K562 (cell line): ENCODE measurements at regions not wholly inside any gene's neighbourhood (a gene's known extent, or its start where the extent isn't known, plus 50 kb on each side); places are given as distances from the start of the nearest gene placed in this dataset.

Experiments used
- ATAC-seq: fragments of 200-7000 bp; cut with Tn5 transposase; 3 replicates; pipeline ENCODE4 v1.9.1; 2020; ENCODE audit warnings: moderate library complexity
- BruUV-seq: library from RNA; stranded (reverse); fragments of 400-500 nt; replicated peaks from 2 replicates; lab custom pipeline; 2021; lab: Mats Ljungman, UMichigan
- CTCF ChIA-PET: fragments of 300-600 bp; formaldehyde crosslinking; extraction: SDS; loops from one replicate; lab custom pipeline; 2021; ENCODE audit warnings: low intra/inter-chr PET ratio; lab: Yijun Ruan, JAX
- POLR2A ChIA-PET: fragments of 300-600, 350-650 bp; sonication (Branson Sonifier 250); formaldehyde crosslinking; extraction: SDS; loops from one replicate; lab custom pipeline; 2021; ENCODE audit warnings: antibody characterized with exemption, inconsistent platforms; lab: Yijun Ruan, JAX
- DNase-seq, 4 experiments: peaks; one replicate each; pipeline versions ENCODE4 v3.0.0 to v3.0.0-alpha.2; 2011 to 2018; ENCODE audit warnings: low spot score in 3 of 4, mixed read lengths in 3 of 4; ENCODE audit errors: extremely low read depth in 1 of 4
- FAIRE-seq: peaks from 2 replicates; lab custom pipeline; 2011; peaks lifted over from hg19 to GRCh38; lab: Jason Lieb, UNC
- H2AFZ ChIP-seq: 2 replicates; pipeline ENCODE4 v1.6.0; 2011; ENCODE audit warnings: low read depth, low read length, control low read depth, inconsistent platforms
- H3K27ac ChIP-seq: fragments of 200-600 bp; 3 replicates; pipeline ENCODE4 v1.8.0; 2011; ENCODE audit warnings: low read depth, mild to moderate bottlenecking, control low read depth, inconsistent platforms, low read length, moderate library complexity, mixed read lengths; ENCODE audit errors: extremely low read depth
- H3K27me3 ChIP-seq, 2 experiments: fragments of 300-600 bp in 1 of 2; 2 replicates in 1 of 2; 3 replicates in 1 of 2; pipeline versions ENCODE4 v1.6.0 to v1.8.0; 2011; ENCODE audit warnings: inconsistent platforms in 2 of 2, low read length in 2 of 2, mild to moderate bottlenecking in 1 of 2, mixed read lengths in 1 of 2, moderate library complexity in 1 of 2; ENCODE audit not compliant: control insufficient read depth in 2 of 2, insufficient read depth in 2 of 2
- H3K36me3 ChIP-seq: fragments of 300-600 bp; 3 replicates; pipeline ENCODE4 v1.8.0; 2011; ENCODE audit warnings: mild to moderate bottlenecking, low read length, inconsistent platforms; ENCODE audit not compliant: control insufficient read depth, insufficient read depth
- H3K4me1 ChIP-seq, 2 experiments: fragments of 200-600 bp in 1 of 2; replicated peaks in 1 of 2; 2 replicates in 1 of 2; 3 replicates in 1 of 2; pipeline versions ENCODE4 v1.5.1 to v1.8.0; 2011; ENCODE audit warnings: inconsistent platforms in 2 of 2, low read length in 2 of 2, mild to moderate bottlenecking in 1 of 2, mixed read lengths in 1 of 2, moderate library complexity in 1 of 2; ENCODE audit not compliant: control insufficient read depth in 2 of 2, insufficient read depth in 2 of 2
- H3K4me2 ChIP-seq: 2 replicates; pipeline ENCODE4 v1.6.1; 2011; ENCODE audit warnings: low read length, control low read depth, inconsistent platforms, mixed read lengths; ENCODE audit not compliant: insufficient read depth
- H3K4me3 ChIP-seq: fragments of 200-600 bp; sonication (generic), shearing (Covaris generic); 2 replicates; pipeline ENCODE4 v1.5.1; 2016; ENCODE audit warnings: control low read depth, inconsistent platforms
- H3K79me2 ChIP-seq: fragments of 200-600 bp; 3 replicates; pipeline ENCODE4 v1.8.0; 2011; ENCODE audit warnings: low read length, inconsistent platforms; ENCODE audit not compliant: control insufficient read depth, insufficient read depth
- H3K9ac ChIP-seq, 2 experiments: 2 replicates each; pipeline versions ENCODE4 v1.6.0 to v1.6.1; 2011; ENCODE audit warnings: low read depth in 2 of 2, low read length in 2 of 2, control low read depth in 1 of 2, inconsistent platforms in 1 of 2, mild to moderate bottlenecking in 1 of 2, mixed read lengths in 1 of 2; ENCODE audit not compliant: insufficient read depth in 1 of 2
- H3K9me1 ChIP-seq: one replicate; pipeline ENCODE4 v1.6.0; 2011; ENCODE audit warnings: inconsistent platforms, mild to moderate bottlenecking, low read length, moderate library complexity; ENCODE audit not compliant: control insufficient read depth, insufficient read depth
- H3K9me3 ChIP-seq: replicated peaks from 2 replicates; pipeline ENCODE4 v1.5.1; 2011; ENCODE audit warnings: low read depth, low read length, inconsistent platforms; ENCODE audit not compliant: control insufficient read depth, insufficient read depth
- H4K20me1 ChIP-seq: replicated peaks from 2 replicates; pipeline ENCODE4 v1.6.1; 2011; ENCODE audit warnings: low read length, inconsistent platforms, mixed read lengths; ENCODE audit not compliant: control insufficient read depth, insufficient read depth
- ARID1B ChIP-seq: fragments of 450-650 bp; IDR thresholded peaks from 2 replicates; pipeline ENCODE4 v1.6.1; 2016; ENCODE audit warnings: antibody characterized with exemption, mild to moderate bottlenecking, inconsistent platforms
- CBFB ChIP-seq: sonication (generic); formaldehyde crosslinking; IDR thresholded peaks from 2 replicates; pipeline ENCODE4 v1.4.0; 2020; ENCODE audit warnings: mild to moderate bottlenecking, missing genetic modification reagents
- CBX1 ChIP-seq: sonication (generic); IDR thresholded peaks from 2 replicates; pipeline ENCODE4 v1.6.1; 2016; ENCODE audit warnings: antibody characterized with exemption, low read depth, mild to moderate bottlenecking
- EZH2 ChIP-seq: IDR thresholded peaks from 2 replicates; pipeline ENCODE4 v1.6.1; 2012; ENCODE audit warnings: low read depth, mild to moderate bottlenecking, inconsistent platforms, low read length, borderline replicate concordance
- GTF2E2 ChIP-seq: fragments of 200-800 bp; sonication (Bioruptor generic); IDR thresholded peaks from 2 replicates; pipeline ENCODE4 v1.6.1; 2016; ENCODE audit warnings: missing genetic modification characterization, missing compliant biosample characterization
- JUNB ChIP-seq: fragments of 450-650 bp; formaldehyde crosslinking; conservative IDR thresholded peaks from 2 replicates; pipeline ENCODE4 v1.4.0; 2020; ENCODE audit warnings: mild to moderate bottlenecking
- NFXL1 ChIP-seq: fragments of 450-650 bp; formaldehyde crosslinking; IDR thresholded peaks from 2 replicates; pipeline ENCODE4 v1.4.0; 2021; ENCODE audit warnings: mild to moderate bottlenecking
- NR1H2 ChIP-seq: sonication (generic); formaldehyde crosslinking; IDR thresholded peaks from 2 replicates; pipeline ENCODE4 v1.4.0; 2020; ENCODE audit warnings: mild to moderate bottlenecking, missing genetic modification reagents
- SFPQ ChIP-seq: fragments of 200-400 bp; formaldehyde crosslinking; IDR thresholded peaks from 2 replicates; pipeline ENCODE4 v1.6.1; 2017; ENCODE audit warnings: mild to moderate bottlenecking, low read depth, low read length, moderate library complexity
- ZBTB9 ChIP-seq: fragments of 450-650 bp; formaldehyde crosslinking; IDR thresholded peaks from 2 replicates; pipeline ENCODE4 v1.4.0; 2020; ENCODE audit warnings: mild to moderate bottlenecking, moderate library complexity
- ZNF561 ChIP-seq: fragments of 450-650 bp; formaldehyde crosslinking; conservative IDR thresholded peaks from 2 replicates; pipeline ENCODE4 v1.4.0; 2020; ENCODE audit warnings: mild to moderate bottlenecking, moderate library complexity
- WGBS: fragments of 100-300 bp; shearing (Covaris generic); methylation state at CpG from one replicate; pipeline ENCODE4 v1.1.6; 2016; ENCODE audit warnings: low coverage, mixed read lengths; ENCODE audit not compliant: insufficient coverage; ENCODE audit errors: missing lambda C conversion rate; 5-methylcytosine and 5-hydroxymethylcytosine counted together
- in situ Hi-C: fragments of 300-500 bp; cut with MboI; formaldehyde crosslinking; loops from 4 replicates; pipeline ENCODE4 v1.15.0; 2018; ENCODE audit warnings: inconsistent platforms, mixed read lengths
- intact Hi-C: fragments of 100-400 bp; cut with micrococcal nuclease; formaldehyde crosslinking; loops from 2 replicates; pipeline ENCODE4 v1.14.2; 2022

- TF ChIP-seq SFPQ (no peak), CBFB (CRISPR knock-in tag) (no peak), CBX1 (no peak)
Observed at GRCh38 chr5:136513430-136513829, 148.1 kb upstream of the TRPC7 start (continued).

GRCh38 chr5:136511046-136511445 lies 145.7 kb upstream of the TRPC7 start:
- peak; percentile 70 for ATAC-seq
- ChIA-PET POLR2A (interaction anchor here (1.2 to 1.6 kb wide), 2 partner anchors 10 to 11 kb away, joined by 3 to 4 read pairs; no protein-coding TSS in a partner anchor), CTCF (interaction anchor here (0.5 kb wide), 1 partner anchor 1039 kb away, joined by 4 read pairs; no protein-coding TSS in a partner anchor)
- H3K79me2 ChIP-seq: peaks cover 5% of the 10 kb centered on the region; the same call in 2 of the 3 replicates
- FAIRE-seq: peak; percentile 73
- no peak overlapping the region for H2AFZ ChIP-seq
- no peak overlapping the region for H3K4me2 ChIP-seq
- no peaks in the 10 kb centered on the region for H3K36me3 ChIP-seq
- H3K4me3 ChIP-seq: no peak overlapping the region
- H3K9me3 ChIP-seq: no peaks in the 10 kb centered on the region
- in situ Hi-C loops: no loop called here
- DNase-seq: peak in 2 of 4 experiments; percentile 22 to 28
- H3K4me1 ChIP-seq: peaks cover 0 to 3% of the 10 kb centered on the region in 2 experiments; a peak in 1 of 5 replicates
- no peak overlapping the region for H3K27ac ChIP-seq
- H4K20me1 ChIP-seq: peaks cover 4% of the 10 kb centered on the region
- H3K9me1 ChIP-seq: no peaks in the 10 kb centered on the region
- no peaks in the 10 kb centered on the region for H3K27me3 ChIP-seq
- H3K9ac ChIP-seq: no peak overlapping the region
- intact Hi-C loops: no loop called here
- BruUV-seq: no TSS peak
- WGBS: 23% methylated on average over 3 of the region's 3 CpGs
- TF ChIP-seq ZNF561 (no peak), GTF2E2 (tag) (no peak), ZBTB9 (CRISPR knock-in tag) (no peak), NR1H2 (CRISPR knock-in tag) (no peak), EZH2 (no peak), NFXL1 (no peak), JUNB (CRISPR knock-in tag) (0 out of 2 replicates have a peak, but pooled peaks have one; percentile 41), ARID1B (no peak)
